GM18520 (cell line): ENCODE measurements at regions not wholly inside any gene's neighbourhood (a gene's known extent, or its start where the extent isn't known, plus 50 kb on each side); places are given as distances from the start of the nearest gene placed in this dataset.

Source experiments
- ATAC-seq: cut with Tn5 transposase; IDR thresholded peaks from one replicate; pipeline ENCODE4 v1.9.1; 2021; ENCODE audit not compliant: unreplicated experiment

DNA sequence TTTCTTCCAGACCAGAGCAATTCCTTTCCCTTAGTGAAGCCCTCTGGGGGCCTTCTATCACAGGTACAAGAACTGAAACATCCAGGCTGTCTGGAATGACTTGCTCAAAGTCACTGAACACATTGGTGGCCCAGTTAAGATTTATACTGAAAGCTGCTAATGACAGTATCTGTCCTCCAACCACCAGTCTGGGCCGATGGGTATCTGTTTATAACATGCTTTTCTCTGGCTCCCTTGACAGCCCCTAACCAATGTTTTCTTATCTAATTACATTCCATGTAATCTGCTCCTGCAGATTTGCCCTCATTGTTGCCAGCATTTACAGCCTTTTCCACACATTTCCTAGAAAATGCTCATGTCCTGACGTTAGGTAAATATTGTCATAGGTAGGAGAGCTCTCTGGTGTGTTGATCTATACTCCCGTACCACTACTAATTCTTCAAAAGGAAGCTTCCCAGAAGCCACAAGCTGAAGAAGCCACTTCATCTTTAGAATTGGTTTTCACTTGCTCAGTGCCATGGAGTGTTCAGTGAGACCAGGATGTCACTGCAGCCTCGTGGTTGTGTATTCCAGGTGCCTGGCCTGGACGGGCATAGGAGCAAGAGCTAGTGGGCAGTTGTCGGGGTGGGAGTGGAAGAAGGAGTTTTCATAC, 163.9 kb downstream of the TSEN15 start:
- ATAC-seq = no peak

- no peak for ATAC-seq
Measured at GRCh38 chr1:184218458-184219075, 167.0 kb downstream of the TSEN15 start.

- ATAC-seq = no peak
Measured at GRCh38 chr1:184219414-184219813, 167.4 kb upstream of the C1orf21 start.

DNA sequence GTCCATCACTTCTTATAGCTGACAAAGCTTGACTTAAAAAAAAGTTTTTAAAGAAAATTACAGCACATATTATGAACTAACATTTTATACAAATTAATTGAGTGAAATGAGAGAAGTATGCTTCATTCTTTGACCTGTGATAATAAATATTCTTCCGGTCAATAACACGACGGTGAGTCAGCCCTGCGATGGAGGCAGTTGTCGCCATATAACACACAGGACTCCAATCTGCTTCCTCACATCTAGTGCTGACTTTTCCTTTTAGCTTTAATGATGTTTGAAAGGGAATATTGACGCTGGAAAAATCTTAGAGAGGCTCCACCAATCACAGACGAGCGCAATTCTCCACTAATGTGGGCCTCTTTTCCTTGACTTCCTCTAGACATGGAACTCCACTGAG, 166.9 kb upstream of the C1orf21 start:
- ATAC-seq = no peak

GRCh38 chr1:184221087-184221486, 165.7 kb upstream of the C1orf21 start:
- ATAC-seq = no peak

DNA sequence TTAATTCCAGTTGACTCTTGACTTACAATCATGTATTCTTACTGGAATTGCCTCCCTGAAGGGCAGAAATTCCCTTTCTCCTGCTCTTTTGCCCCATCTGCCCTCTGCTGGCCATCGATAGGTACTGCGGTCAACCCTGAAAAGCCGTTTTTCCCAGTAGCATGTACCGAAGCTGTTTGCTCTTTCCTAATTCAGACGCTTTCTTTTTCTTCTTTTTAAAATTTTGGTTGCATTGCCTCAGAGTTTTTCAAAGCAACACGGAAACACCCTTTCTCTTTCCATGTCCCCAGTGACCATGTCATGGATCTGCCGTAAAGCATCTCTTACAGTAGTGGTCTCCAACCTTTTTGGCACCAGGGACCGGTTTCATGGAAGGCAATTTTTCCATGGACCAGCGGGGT, 164.2 kb upstream of the C1orf21 start:
- ATAC-seq = no peak

DNA sequence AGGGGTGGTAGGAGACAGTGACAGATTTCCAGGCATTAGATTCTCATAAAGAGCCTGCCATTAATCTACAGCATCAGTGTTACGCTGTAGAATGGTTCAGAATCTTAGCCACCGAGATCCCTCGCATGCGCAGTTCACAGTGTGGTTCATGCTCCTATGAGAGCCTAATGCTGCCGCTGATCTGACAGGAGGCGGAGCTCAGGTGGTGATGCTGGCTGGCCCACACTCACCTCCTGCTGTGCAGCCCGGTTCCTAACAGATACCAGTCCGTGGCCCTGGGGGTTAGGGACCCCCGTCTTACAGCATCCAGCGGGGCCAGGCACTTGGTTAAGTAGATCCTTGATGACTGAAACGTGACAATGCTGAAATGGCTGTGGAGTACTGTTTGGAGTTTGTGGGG, 163.6 kb upstream of the C1orf21 start:
- no peak for ATAC-seq

DNA sequence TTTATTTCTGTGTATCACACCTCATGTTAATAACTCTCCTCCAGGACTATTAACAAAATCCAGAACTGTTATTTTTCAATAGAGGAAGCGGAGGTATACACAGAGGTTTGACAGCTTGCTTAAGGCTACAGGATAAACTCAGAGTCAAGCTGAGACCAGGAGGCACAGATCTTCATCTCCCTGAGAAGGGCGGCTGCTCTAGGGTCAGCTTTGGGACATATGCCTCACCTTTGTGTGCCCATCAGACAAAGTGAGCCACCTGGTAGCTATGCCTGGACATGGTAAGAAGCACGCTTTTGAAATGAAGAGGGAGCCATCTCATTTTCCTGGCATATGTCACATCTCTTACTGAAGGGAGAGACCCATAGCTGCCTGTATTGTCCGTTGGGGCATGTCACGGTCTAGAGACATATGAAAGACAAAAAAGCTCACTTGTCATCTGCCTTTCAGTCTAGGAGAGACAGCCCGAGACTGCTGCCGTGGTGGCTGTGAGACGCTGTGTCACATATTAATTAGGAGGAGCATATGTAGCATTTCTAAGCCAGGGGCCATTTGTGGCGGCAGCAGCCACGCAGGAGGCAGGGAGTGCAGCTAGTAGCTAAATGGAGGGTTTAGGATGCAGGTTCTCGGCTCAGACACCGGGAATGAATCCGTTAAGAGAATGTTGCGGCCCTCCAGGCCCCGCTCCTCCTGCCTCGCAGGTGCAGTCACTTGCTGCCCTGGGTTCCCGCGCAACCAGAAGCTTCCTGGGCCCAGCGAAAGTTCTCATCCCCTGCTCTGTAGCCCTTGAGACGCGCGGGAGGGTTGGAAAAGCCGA, 161.3 kb upstream of the C1orf21 start:
- ATAC-seq = no peak

- no peak for ATAC-seq
Measured at GRCh38 chr1:184226100-184226487, 160.7 kb upstream of the C1orf21 start.

DNA sequence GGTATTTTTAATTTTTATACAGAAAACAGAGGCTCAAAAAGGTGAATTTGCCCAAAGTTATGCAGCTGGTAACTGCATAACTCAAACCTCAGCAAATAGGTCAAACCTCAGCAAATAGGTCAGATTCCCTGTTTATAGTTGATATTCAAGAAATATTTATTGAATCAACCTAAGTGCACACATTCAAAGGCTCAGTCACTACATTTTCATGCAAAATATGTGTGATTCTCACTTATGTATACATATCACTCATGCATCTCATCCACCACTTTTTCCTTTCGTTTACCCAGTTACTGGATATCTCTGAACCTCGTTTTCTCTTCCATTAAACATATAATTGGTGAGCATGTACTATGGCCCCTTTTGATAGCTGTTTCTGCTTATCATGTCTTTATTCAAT, 158.3 kb upstream of the C1orf21 start:
- ATAC-seq = no peak

DNA sequence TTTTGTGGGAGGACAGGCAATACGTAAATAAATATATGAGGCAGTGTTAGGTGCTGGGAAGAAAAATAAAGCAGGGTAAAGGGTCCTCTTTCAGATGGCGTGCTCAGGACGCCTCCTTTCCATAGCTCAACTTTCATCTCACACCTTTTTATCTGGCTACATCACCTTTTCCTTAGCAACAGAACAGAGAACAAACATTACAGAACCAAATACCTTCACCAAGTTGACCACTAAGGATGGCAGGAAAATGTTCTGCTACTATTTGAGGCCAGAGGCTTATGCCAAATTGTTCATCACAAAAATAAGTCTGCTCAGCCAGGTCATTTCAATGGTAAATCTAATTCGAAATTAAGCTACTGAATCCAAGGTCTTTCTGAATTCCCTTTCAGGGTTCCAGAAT, 149.2 kb upstream of the C1orf21 start:
- no peak for ATAC-seq

- no peak for ATAC-seq
Measured at GRCh38 chr1:184241446-184241845, 145.4 kb upstream of the C1orf21 start.

- ATAC-seq = no peak
Measured at GRCh38 chr1:184242507-184242943, 144.3 kb upstream of the C1orf21 start.

GRCh38 chr1:184244962-184245361, 141.9 kb upstream of the C1orf21 start:
- ATAC-seq = no peak

- ATAC-seq = no peak
Measured at GRCh38 chr1:184247671-184248070, 139.2 kb upstream of the C1orf21 start.

DNA sequence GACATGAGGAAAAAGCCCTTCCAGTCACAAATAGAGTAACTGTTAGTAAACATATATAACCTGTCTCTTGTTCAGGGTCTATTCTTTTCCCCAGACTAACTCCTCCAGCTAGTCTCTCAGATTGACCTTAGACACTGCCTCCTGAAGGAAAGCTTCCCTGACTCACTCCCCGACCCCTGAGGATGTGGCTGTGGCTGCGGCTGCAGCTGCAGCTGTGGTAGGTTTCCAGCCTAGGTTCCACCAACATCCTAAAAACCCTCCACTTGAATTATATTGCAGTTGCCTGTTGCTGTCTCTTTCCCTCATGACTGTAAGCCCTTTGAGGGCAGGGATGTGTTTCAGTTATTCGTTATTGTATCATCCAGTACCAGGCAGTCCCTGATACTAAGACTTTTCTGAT, 132.9 kb upstream of the C1orf21 start:
- ATAC-seq = no peak

DNA sequence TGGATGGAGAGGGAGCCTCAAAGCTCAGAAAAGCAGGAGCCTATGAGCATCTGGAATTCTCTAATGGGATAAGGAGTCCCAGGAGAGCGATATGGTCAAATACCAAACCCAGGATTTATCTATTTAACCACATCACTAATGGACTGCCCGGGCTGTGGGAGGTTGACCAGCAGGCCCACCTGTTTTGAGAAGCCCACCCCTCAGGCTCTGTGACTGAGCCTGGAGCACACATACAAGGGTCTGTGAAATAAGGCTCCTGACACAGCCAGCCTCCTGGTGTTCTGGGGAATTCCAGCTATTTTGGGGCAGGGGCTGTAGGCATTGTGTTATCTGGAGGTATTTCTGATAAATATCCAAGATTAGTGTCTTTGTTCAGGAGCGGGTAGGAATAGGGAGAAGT, 132.0 kb upstream of the C1orf21 start:
- no peak for ATAC-seq

DNA sequence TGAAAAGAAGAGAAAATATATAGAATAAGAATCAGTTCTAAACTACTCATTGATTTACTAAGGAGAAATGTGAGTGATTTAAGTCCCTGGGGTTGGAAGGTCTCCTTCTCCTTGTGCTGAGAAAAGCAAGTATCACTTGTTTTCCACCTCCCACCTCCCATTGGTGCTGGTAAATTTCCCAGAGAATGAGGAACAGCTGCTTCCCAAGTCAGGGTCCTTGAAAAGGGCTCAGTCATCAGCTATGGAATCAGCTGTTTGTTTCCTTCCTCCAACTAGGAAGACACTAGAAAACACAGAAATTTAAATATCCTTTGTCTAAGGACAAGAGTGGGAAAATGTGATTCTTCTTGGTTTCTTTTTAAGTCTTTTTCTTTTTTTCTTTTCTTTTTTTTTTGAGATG, 131.3 kb upstream of the C1orf21 start:
- ATAC-seq = no peak

DNA sequence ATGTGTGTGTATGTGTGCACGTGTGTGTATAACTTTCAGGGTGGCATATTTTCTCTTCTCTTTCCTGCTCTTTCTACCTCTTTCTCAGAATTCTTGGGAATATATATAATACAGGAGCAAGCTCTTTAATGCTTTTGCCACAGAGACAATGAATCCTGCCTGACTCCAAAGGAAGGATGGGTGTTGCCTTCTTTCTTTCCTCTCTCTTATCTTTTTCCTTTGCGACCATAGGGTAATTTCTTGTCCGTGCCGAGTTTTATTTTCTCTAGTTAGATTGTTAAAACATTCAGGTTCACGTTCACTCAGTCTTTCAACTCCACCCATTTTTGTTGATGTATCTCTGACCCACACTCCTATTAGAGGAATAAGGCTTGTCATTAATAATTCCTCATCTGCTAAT, 129.0 kb upstream of the C1orf21 start:
- no peak for ATAC-seq

DNA sequence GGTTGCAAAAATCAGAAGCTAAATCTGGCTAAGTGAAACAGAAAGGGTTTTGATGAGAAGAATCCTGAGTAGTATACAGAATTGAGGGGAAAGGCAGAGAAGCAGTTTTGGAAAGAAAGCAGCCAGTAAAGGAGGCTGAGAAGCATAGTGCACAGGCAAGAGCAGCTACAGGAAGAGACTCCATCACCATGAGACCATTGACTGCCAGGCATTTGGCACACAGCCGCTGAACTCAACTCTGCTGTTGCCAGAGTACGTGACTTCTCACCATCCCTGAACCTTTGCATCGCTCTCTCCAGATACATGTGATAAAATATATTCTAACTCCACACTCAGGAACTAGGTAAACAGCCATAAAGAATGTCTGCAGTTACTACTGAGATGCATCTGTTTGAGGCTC, 128.3 kb upstream of the C1orf21 start:
- no peak for ATAC-seq

DNA sequence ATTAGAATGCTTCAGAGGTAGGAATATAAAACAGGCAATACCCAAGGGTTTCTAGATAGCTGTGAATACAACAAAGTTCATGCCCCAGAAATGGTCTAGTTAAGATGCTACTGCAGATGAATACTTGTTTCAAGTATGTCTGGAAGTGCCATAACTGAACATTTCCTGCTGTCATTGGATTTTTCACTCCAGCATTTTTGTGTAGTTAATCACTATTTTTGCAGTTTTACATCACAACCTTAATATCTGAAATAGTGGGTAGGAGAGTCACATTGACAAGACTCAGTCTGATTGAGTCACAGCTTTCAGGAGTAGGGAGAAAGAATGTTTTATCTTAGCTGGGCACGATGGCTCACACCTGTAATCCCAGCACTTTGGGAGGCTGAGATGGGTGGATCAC, 126.4 kb upstream of the C1orf21 start:
- ATAC-seq = no peak

DNA sequence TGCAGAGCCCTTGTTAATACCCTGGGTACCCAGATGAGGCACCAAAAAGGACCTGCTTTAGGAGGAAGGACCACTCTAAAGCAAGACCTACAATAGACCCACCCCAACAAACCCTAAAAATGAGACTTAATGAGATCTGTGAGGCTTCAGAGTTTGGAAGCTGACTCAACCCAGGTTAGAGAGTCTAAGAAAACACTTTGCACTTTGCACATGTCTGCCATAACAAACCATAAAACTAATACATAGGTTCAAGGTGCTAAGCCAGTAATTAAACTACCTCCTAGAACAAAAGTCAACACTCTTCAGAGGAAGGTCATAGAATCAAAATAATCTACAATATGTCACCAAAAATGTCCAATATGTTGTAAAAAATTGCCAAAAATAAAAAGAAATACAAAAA, 124.7 kb upstream of the C1orf21 start:
- no peak for ATAC-seq
